ENCODE measurements at regions not wholly inside any gene's neighbourhood (a gene's known extent, or its start where the extent isn't known, plus 50 kb on each side); places are given as distances from the start of the nearest gene placed in this dataset.
"Not testable (repeated sequence)": the region's sequence is repeated elsewhere in the genome, so short reads cannot be mapped to it uniquely, and the experiment has no call there.

DNA sequence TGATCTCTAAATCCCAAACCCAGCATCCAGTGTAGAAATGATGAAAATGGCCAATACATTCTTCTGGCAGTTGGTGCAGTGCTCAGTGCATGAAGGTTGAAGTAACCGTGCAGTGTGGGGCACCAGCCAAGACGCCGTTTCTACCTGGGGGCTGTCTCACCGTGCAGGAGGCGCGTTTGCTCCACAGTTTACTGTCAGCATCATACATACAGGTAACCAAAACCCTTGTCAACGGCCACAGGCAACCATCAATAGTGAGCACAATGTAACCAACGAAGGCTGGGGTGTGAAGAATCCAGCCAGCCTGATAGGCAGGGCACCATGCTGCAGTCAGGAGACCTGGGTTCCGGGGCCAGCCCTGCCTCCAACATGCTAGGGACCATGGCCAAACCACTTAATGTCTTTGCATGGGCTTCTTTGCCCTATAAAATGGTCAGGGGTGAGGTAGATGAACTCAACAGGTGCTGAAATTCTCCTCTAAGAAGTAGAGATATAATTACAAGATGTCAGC is 127.5 kb upstream of the ID2 start:
- DNase-seq (ENCODE audit: extremely low read depth in 1 of 2, low read depth in 1 of 2) = no peak

- no peak for DNase-seq (ENCODE audit: extremely low read depth in 1 of 2, low read depth in 1 of 2)
Measured at GRCh38 chr2:8555543-8555942, 126.3 kb upstream of the ID2 start.

DNA sequence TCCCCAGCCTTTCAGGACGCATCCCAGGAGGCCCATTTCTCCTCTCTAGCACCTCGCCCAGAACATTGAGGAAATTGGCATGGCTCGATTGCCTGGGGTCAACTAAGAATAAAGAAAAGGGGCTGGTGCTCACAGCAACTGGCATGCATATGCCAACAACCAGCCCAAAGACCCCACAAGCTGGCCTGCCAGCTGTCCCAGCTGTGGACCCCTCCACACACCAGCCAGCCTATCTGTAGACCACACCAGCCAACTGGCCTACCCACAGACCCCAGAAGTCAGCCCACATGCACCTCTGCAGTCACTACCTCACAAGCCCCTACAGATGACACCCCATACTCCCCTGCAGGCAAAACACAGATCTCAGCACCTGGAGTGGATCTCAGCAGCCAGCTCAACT is 123.8 kb upstream of the ID2 start:
- no peak for DNase-seq (ENCODE audit: extremely low read depth in 1 of 2, low read depth in 1 of 2)

- no peak for DNase-seq (ENCODE audit: extremely low read depth in 1 of 2, low read depth in 1 of 2)
Measured at GRCh38 chr2:8558956-8559355, 122.9 kb upstream of the ID2 start.

- no peak for DNase-seq (ENCODE audit: extremely low read depth in 1 of 2, low read depth in 1 of 2)
Measured at GRCh38 chr2:8559805-8560204, 122.1 kb upstream of the ID2 start.

DNA sequence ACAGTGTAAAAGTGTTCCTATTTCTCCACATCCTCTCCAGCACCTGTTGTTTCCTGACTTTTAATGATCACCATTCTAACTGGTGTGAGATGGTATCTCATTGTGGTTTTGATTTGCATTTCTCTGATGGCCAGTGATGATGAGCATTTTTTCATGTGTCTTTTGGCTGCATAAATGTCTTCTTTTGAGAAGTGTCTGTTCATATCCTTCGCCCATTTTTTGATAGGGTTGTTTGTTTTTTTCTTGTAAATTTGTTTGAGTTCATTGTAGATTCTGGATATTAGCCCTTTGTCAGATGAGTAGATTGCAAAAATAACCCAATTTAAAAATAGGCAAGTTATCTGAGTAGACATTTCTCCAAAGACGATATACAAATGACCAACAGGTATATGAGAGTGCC is 120.2 kb upstream of the ID2 start:
- not testable (repeated sequence) for DNase-seq (ENCODE audit: extremely low read depth in 1 of 2, low read depth in 1 of 2)

GRCh38 chr2:8563814-8564474 is 117.9 kb upstream of the ID2 start:
- DNase-seq (ENCODE audit: extremely low read depth in 1 of 2, low read depth in 1 of 2) = no peak

GRCh38 chr2:8564475-8564874 is 117.4 kb upstream of the ID2 start:
- DNase-seq (ENCODE audit: extremely low read depth in 1 of 2, low read depth in 1 of 2) = no peak

- DNase-seq (ENCODE audit: extremely low read depth in 1 of 2, low read depth in 1 of 2) = no peak
Measured at GRCh38 chr2:8565399-8566154, 116.3 kb upstream of the ID2 start.

DNA sequence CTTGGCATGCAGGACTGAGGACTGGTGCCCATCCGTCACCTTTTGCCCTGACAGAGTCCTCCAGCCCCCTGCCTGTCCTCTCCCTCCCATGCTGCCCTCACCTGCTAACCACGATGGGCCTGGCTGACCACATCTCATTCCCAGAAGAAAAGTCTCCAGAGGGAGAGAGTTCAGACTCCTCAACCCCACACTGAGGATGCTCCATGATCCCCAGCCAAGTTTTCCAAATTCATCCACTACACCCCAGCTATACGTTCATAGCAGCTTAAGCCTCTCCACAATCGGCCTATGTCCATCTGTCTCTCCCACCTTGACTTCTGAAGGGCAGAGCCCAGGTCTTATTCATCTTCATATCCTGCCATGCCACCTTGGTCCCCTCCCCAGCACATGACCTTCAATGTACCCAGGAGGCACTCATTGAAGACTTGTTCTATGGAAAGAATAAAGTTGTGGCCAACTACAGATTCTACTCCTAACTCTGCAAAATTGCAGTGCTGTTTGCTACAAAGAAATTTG is 115.6 kb upstream of the ID2 start:
- no peak for DNase-seq (ENCODE audit: extremely low read depth in 1 of 2, low read depth in 1 of 2)

GRCh38 chr2:8566774-8567468 is 114.9 kb upstream of the ID2 start:
- no peak for DNase-seq (ENCODE audit: extremely low read depth in 1 of 2, low read depth in 1 of 2)

DNA sequence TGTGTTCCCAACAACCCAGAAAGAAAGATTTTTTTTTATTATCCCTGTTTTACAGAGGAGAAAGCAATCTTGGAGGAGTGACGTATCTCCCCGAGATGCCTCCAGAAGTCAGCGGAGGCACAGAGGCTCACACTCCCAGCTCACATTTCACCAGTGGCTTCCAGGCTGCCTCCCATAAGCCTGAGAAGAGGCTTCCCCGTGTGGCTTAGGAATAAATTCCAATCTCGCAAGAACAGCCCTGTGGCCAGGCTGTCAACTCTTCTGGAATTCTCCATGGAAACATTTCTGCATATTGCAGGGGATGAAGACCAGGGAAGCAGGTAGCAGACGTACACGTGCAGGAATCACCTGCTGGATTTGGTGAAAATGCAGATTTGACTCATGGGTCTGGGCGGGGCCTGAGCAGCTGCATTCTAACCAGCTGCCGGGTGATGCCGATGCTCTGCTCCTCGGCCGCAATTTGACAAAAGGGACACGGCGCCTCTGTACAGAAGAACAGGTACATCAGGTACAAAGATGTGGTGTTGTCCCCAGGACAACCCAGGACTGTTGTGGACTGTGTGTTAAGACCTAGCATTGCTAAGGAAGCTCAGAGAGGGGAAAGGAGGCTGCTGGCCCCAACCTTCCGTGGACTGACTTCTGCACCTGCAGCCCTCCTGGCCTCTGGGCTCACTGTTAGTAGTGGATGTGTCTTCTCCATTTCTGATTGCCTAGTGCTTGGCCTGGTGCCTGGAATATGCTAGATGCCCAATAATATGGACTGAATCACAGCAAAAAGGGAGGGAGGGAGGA is 114.2 kb upstream of the ID2 start:
- no peak for DNase-seq (ENCODE audit: extremely low read depth in 1 of 2, low read depth in 1 of 2)

DNA sequence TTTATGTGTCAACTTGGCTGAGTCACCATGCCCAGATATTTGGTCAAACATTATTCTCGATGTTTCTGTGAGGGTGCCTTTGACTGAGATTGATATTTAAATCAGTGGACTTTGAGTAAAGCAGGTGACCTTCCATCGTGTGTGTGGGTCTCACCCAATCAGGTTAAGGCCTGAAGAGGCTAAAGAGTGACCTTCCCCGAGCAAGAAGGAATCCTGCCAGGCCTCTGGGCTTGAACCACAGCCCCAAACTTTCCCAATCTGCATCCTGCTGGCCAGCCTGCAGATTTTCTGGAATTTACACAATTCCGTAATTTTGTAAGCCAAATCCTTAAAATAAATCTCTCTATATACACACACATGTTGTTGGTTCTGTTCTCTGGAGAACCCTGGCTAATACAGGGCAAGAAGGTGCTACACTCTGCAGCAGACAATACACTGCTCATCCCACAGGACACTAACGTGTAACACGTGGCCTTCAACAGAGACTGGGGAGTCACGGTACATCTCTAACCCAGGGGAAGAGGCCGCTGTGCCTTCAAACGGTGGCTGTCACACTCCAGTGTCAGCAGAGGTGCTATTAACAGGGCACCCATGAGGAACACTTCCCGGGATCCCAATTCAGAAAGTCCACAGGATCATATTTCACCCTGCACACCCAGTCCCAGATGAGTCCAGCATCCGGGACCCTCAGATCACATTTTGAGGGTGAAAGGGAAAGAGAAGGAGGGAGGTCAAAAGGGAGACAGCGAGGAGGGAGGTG is 113.1 kb upstream of the ID2 start:
- DNase-seq (ENCODE audit: extremely low read depth in 1 of 2, low read depth in 1 of 2) = no peak

- no peak for DNase-seq (ENCODE audit: extremely low read depth in 1 of 2, low read depth in 1 of 2)
Measured at GRCh38 chr2:8569332-8569930, 112.4 kb upstream of the ID2 start.

- no peak for DNase-seq (ENCODE audit: extremely low read depth in 1 of 2, low read depth in 1 of 2)
Measured at GRCh38 chr2:8570637-8571036, 111.2 kb upstream of the ID2 start.

DNA sequence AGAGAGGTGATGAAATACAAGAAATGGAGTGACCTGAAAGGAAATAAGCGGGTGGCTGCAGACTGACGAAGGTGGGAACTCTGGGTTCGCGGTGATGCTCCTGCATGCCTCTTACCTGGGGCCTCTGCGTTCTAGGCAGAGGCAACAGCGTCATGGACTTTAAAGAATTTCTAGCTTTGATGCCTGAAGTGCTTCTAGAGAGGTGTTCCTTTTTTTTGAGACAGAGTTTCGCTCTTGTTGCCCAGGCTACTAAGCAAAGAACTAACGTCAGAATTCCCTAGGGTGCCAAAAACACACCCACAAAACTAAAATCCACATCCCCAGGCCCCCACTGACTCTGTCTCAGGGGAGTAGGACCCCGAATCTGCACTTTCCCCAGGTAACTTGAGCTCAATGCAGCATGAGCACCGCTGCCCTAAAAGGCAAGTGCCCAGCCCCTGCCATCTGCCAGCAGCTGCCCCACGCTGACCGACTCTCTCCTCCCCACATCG is 110.5 kb upstream of the ID2 start:
- no peak for DNase-seq (ENCODE audit: extremely low read depth in 1 of 2, low read depth in 1 of 2)

GRCh38 chr2:8571792-8572499 is 109.9 kb upstream of the ID2 start:
- no peak for DNase-seq (ENCODE audit: extremely low read depth in 1 of 2, low read depth in 1 of 2)

DNA sequence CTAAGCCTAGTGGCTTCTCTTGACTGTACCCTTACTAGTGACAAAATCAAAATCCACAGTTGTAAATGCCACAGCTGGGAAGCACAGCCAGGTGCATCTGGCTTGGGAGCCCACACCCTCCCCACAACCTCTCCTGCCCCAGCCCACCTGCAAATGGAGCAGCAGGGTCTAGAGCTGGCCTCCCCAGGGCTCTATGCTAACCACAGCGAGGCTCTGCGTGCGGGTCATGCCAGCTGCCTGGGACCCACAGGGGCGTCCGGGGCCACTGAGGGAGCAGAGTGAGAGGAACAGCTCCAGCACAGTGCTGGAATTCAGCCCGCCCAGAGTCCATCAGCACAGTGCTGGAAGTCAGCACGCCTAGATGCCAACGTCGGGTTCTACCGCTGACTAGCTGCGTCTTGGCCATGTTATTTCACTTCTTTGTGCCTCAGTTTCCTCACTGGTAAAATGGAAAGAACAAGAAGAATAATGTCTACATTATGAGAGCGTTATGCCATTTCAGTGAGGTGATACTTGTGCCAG is 109.1 kb upstream of the ID2 start:
- no peak for DNase-seq (ENCODE audit: extremely low read depth in 1 of 2, low read depth in 1 of 2)
